DMS 273 treated with DMSO at 0.1 percent for 48 hours (cell line): ENCODE measurements at regions not wholly inside any gene's neighbourhood (a gene's known extent, or its start where the extent isn't known, plus 50 kb on each side); places are given as distances from the start of the nearest gene placed in this dataset.

Source experiments
- DNase-seq: peaks from one replicate; lab custom pipeline; 2025; lab: John Stamatoyannopoulos, UW

DNA sequence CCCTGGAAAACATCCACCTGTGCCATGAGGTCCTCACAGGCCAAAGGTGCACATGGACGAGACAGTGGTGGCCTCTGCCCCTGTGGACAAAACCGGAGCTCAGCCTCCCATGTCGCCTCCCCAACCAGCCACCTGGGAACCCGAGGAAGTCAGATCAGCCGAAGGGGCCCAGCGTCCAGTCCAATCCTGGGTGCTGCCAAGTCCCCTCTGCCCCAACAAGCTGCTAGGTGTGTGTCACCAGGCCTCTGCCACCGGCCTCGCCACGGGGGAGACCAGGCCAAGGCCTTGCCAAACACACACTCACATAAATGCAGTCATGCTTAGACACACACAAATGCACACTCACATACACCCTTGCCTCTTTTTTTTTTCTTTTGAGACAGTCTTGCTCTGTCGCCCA lies 167.8 kb downstream of the RBFOX3 start:
- no peak for DNase-seq

DNA sequence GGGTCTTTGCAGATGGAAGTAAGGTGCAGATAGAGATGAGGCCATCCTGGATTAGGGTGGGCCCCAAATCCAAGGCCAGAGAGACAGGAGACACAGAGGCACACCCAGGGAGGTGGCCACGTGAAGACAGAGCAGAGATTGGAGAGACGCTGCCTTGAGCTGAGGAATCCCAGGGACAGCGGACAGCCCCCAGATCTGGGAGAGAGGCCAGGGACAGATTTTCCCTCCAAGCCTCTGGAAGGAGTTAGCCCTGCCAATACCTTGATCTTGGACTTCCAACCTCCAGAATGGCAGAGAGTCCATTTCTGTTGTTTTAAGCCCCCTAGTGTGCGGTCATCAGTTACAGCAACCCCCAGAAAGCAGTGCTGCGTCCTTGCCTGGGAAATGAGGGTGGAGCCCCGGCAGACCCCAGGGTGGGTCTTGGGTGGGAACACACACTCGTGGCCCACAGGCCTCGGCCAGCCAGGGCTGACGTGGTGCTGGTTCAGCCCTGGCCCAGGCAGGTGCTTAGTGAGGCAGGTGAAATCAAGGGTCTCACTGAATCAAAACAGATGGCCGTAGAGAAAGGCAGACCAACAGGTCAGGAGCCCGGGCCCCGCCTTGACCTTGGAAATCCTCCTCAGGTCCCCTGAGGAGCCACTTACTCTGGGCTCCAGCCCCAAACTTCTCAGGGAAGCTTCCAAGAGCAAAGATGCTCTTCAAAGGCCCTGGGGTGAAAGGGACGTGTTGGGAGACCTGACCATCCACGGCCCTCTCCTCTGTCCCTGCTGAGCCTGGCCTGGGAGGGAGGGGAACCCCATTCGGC lies 169.3 kb downstream of the RBFOX3 start:
- DNase-seq = no peak

DNA sequence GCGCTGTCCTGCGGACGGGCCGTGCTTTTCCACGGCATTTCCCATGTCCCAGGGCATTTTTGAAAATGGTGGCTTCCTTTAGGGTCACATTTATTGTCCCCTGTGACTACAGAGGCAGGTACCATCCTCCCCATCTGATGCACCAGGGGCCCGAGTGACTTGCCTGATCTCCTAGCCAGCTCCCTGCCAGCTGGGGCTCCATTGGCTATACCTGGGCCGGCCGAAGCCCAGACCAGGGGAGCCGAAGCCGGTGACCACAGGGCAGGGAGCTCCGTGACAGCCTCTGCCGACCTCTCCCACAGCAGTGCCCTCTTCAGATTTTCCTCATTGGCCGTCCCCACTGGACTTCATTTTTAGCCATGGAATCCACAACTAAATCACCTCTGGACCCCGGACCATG lies 170.6 kb downstream of the RBFOX3 start:
- no peak for DNase-seq

DNA sequence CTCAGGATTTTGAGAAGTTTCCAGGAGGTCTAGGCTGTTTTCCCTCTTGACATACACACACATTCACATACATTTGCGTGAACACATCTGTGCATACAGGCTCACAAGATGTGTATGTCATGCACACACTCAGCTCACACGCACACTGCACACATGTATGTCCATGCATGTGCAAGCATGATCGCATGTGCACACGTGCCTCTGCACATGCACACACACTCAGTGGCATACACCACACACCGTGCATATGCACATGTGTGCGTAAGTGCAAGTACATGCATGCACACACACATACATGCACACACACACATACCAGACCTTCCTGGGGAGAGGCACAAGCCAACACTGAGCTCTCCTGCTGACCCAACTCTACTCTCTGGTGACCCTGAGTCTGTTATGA lies 171.4 kb downstream of the RBFOX3 start:
- no peak for DNase-seq

DNA sequence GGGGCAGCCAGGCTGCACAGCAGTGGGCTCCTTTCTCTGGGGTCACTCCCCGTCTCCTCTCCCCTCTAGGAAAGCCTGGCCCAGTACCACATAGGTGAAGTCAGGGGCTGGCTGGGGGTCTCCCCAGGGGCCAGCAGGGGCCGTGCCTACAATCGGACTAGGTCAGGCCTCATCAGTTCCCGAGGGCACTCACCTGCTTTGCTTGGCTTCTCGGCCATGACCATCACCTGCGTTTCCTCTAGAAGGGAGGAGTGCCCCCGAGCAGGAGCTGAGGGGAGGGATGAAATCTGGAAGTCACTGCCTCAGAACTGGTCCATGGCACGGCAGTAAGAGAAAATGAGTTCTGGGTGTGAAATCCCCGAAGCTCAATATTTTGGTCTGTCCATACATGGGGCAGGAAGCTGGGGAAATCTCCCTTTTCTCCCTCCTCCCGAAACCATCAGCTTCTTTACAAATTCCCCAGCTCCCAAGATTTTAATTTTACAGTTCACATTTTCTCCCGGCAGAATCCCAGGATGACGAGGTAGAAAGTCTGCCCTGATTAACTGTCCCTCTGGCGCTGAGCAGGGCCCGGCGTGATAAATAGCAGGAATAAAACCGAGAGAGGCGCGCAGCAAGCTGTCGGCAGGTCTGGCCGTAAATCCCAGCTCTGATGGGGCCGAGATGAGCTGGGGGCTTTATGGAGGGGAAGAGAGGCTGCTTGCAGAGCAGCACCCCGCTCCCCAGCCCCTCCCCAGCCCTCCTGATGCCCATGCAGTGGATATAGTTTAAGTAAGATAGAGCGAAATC lies 172.1 kb downstream of the RBFOX3 start:
- no peak for DNase-seq

DNA sequence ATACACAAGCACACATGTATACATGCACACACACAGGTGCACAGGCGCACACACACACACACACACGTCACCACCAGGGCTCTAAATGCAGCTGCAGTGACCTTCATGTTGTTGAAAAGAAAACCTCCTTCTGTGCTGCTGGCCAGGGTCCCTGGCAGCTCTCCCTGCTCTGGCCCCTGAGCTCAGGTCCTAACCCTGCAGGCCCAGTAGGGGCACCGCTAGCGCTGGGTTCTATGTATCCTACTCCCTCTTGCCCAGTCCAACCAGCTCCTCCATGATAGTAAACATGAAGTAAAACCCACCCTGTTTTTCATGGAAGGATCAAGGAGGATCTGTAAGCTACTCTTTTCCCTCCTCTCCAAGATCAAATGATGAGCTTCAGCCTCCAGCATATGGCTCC lies 172.8 kb downstream of the RBFOX3 start:
- no peak for DNase-seq

DNA sequence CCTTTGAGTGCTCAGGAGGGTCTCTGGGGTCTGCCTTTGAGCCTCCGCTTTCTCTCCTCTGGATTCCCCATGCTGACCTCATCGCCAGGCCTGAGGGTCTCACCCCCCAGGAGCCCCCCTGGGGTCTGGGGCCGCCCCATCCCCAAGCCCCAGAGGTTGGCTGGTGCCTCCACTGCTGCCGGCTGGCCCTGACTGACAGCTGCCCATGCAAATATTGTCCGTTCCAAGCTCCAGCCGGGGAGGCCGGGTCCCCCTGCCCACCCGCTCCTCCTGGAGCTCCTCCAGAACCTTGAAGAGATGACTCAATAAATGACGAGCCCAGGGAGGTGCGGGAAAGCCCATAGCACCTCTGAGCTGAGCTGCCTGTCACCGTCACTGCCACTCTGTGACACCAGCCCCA lies 173.8 kb downstream of the RBFOX3 start:
- DNase-seq = no peak

DNA sequence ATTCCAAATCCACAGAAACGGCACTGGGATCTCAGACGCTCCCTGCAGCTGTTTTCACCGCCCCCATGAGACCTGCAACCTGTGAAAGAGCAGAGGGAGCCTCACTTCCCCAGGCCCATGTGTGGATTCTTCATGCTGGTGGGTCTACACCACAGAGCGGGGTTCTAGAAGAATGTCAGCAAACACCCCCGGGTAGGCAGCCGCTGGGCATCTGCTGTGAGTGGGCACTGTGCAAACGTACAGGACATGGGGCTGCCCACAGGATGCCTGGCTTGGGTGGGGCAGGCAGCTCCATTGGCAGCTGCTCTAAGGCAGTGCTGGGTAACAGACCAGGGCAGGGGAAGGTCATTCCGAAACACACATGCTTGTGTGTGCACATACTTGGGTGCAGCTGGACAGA lies 174.9 kb downstream of the RBFOX3 start:
- no peak for DNase-seq

DNA sequence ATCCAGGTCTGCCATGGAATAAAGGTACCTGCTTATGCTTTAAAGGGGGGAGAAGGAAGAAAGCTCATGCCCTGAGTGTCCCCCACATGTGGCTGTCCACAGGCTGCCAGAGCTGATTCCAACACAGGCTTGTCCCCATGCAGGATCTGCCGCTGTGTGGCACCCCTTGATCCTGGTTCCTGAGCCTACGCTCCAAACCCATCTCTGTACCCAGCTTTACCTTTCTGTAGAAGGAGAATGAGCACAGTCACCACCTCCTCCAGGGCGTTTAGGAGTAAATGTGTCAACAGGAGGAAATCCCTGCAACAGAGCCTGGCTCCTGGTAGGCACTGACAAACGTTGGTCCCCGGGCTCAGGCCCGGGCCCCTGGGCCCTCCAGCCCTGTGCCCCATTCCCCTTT lies 175.6 kb downstream of the RBFOX3 start:
- no peak for DNase-seq

DNA sequence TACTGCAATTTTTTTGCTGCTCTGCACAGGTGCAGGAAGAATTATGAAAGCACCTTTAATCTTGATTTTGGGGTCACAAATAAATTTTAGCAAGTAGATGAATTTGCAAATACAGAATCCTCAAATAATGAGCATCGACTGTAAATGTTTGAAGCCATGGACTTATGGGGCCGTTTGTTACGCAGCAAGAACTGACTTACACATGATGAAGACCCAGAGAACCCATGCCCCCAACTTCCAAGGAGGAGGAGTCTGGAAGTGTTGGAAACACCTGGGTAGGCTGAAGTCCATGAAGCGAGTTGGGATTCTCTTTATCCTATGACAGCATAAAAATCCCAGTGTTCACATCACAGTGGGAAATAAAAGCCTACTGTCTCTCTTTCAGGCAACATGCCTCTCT lies 176.6 kb downstream of the RBFOX3 start:
- no peak for DNase-seq

DNA sequence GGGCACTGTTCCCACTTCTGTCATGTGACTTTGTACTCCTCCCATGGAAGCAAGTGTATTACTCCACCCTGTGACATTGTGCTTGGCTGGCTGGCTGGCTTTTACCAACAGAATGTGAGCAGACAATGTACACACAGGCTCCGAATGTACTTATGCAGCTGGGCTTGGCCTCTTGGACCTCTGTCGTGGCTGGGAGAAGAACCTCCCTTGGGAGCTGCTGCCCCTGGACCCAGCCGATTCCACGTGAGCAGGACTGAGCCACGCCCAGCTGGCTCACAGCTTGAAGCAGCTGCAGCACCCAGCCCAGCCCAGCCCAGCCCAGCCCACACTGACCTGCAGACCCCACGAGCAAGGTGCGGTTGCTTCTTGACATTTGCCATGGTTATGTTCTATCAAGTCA lies 177.5 kb downstream of the RBFOX3 start:
- no peak for DNase-seq

DNA sequence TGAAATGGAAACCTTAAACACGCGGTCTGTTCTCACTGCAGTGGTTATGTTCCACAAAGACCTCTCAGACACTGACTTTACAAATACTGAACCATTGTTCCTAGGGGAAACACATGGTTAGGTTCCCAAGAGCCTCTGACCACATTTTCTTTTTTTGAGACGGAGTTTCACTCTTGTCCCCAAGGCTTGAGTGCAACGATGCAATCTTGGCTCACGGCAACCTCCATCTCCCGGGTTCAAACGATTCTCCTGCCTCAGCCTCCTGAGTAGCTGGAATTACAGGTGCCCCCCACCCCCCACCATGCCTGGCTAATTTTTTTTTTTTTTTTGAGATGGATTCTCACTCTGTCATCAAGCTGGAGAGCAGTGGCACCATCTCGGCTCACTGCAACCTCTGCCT lies 179.7 kb downstream of the RBFOX3 start:
- no peak for DNase-seq

DNA sequence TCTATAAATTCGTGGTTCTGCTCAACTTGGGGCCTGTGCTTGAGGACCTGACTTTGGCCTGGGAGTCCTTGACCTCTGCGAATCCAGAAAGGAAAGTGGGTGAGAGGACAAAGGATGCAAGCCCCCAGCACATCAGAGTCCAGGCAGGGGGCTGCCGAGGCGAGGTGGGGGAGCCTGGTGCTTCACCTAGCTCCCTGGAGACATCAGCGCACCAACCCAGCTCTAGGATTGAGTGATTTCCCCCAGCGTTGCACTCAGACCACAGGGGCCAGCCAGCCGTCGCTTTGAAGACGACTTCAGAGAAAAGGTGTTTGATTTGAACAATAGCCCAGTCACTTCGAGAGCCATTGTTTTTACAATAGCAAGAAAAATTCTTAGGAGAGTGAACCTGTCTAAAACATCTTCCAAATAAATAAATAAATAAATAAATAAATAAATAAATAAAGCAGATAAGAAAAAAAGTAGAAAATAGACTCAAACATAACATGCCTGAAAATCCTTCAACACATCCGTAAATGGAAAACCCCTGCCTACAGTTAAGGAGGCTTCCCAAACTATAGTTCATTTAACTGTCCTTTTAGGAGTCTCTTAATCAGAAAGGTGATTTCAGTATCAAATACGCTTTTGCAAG lies 180.9 kb downstream of the RBFOX3 start:
- DNase-seq = no peak

DNA sequence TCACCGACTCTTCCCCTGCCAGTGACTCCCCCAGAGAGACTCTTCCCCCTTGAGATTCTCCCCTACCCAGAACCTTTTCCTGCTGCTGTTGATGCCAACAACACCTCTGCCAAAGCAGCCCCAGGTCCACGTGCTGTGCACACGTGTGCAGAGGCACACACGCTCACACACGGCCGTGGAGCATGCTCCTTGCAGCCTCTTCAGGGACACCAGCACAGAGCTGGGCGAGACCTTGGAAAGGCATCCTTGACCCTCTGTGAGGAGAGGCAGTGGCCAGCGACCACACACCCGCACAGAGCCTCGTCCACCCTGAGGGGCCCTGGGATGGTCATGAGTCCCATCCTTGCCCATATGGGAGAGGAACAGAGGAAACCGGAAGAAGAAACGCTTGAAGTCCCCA lies 181.9 kb downstream of the RBFOX3 start:
- DNase-seq = no peak

DNA sequence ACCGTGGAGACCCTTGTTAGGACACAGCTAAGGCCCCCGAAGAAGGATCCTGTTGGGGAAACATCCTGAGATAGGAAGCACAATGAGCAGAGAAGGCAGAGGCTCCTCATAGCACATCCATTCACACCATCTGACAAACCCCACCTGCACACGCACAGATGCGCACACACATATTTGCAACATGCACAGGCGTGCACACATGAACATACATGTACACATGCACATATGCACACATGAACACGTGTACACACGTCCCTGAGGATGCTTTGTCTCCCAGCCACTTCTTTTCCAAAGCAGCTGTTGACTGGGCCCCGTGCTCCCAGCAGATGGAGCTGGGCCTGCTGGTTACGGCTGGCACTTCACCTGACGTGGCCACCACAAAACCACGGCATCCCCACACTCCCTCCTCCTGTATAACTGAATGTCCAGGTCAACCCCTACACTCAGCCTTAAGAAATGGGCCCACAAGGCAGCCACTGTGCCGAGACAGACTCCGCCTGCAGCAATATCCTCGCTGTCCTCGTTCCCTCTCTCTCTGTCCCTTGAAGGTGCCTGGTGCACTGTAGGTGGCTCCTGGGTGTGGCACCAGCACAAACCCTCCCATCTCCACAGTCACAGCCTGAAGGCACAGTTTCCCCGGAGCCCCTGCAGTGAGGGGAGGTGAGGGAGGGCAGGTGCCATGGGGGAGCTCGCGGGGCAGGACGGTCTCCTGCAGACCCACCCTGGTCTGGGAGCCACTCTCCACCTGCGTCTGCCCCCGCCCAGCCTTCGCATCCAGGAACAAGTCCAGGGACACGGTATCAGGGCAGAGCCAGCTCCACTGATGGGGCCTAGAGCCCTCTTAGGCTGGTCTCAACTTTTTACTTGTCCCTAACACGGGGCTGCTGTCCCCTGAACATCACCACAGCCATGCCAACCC lies 183.0 kb downstream of the RBFOX3 start:
- no peak for DNase-seq

DNA sequence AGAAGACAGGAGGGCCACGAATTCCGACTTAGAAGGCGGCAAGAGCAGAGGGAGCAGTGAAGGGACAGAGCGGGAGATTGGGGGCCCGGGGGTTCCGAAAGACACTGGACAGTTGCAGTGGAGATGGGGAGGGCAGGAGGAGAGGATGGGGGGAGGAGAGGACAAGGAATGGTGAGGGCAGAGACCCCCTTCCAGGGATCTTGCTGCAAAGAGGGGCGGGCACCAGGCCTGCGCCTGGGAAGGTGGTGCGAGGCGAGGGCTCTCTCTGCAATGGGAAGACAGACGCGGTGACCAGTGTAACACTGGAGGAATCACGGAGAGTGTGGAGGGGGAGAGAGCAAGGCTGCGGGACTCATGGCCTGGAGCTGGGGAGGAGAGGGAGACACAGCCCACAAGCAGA lies 185.2 kb downstream of the RBFOX3 start:
- no peak for DNase-seq

DNA sequence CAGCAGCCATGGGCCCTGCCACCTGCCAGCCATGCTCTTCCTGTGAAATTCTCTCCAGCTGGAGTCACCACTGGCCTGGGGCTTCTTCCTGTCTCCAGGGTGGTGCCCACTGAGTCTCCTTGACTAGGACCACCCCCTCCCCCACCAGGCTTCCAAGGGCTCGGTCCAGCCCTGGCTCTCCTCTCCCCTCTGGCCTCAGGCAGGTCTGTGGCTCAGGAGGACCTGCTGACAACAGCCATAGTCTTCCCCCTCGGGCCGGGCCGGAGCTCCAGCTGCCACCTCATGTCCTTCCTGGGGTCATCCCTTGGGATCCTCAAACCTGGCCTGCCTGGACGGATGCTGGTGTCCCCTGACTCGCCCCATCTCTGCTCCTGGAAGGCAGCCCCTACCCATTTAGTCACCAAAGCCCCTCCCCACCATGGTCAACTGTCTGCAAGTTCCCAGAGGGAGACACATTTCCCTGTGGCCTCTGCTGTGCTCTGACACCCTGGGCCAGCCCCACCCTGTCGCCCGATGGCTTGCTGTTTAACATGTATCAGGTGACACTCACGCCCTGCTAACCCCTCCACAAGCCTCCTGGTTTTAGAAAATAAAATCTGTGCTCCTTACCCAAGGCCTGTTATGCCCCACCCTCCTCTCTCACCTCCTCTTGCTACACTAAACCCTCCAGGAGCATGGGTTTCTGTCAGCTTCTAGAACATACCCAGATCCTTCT lies 186.2 kb downstream of the RBFOX3 start:
- no peak for DNase-seq

DNA sequence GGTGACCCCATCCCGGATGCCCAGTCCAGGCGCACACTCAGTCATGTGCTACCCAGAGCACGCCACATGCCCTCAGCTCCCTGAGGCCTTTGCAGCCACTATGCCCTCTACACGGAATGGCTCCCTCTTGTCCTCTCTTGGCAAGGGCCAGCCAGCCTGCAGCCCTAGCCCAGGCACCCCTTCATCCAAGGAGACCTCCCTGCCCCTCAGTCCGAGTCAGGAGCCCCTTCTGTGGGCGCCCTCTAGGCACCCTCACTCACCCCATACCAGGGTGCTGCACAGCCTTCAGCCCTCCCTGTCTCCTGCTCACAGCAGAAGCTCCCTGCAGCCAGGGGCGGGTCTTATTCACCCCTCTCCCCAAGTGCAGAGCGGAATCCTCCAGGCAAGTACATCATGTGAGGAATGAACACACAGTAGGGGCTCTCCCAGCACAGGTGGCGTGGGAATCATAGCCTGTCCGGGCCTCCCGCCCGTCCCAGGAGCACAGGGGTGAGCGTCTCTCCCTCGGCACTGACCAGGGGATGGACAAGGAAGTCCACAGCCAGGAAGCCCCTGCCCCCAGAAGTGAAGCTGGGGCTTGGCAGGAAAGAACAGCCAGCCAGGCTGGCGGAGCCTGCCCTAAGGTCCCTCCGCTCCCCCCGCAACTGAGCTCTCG lies 186.9 kb downstream of the RBFOX3 start:
- no peak for DNase-seq

DNA sequence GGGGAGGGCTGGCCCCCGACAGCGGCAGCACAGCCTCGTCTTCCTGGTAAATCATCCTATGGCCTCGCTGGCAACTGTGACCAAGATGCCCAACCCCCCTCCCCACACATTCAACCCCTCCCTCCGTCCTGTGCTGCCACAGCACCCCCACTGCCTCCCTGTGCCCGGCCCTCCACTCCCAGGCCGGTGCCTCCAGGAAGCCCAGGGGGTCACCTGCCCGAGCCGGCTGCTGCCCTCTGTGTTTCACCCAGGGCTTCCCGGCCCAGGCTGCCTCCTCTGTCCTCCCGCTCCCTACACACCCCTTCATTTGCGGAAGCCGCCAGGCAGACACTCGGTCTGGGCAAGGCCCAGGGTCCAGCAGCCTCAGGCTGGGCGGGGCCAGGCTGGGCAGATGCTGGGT lies 188.6 kb downstream of the RBFOX3 start:
- DNase-seq = no peak

DNA sequence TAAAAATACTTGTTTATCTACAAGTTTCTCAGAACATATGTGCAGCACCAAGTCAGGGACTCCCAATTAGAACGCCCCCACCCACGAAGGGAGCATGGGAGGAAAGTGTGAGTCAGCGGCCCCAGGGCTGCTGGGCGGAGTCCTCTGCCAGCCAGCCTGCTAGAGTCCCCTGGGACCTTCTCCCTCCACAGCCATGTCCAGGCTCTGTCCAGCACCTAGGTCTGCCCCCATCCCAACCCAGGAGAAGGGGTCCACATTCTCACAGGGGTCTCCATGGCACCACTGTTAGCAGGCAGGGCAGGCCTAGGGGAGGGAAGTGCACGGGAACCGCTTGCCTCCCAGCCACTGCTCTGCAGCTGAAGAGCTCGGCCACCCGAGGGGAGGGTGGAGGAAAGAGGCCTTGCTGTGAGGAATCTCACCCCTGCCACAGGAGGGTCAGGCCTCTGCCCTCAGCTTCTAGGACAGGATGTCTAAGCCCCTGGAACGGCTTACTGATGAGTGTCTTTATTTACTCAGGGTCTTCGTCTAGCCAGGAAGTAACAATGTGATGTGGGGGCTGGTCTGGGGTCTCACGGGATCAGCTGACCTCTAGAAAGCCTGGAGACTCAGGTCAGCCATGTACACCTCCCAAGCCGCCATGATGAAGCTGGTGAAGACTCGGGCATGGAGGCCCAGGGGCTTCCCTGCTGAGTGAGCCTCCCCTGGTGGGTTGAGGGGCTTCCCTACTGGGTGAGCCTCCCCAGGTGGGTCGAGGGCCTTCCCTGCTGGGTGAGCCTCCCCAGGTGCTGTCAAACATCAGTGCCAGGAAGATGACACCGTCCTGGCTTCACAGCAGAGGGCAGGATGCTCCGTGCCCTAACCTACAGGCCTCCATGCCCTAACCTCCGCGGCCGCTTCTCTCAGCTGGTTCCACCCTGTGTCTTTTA lies 190.3 kb downstream of the RBFOX3 start:
- DNase-seq = no peak
